Liver (tissue), 8 donors: ENCODE measurements at regions not wholly inside any gene's neighbourhood (a gene's known extent, or its start where the extent isn't known, plus 50 kb on each side); places are given as distances from the start of the nearest gene placed in this dataset.

Experiments
- DNase-seq: peaks from one replicate; pipeline ENCODE4 v3.0.0-alpha.2; 2017; ENCODE audit warnings: low spot score
- H3K27ac ChIP-seq, 2 donors: one replicate each; pipeline ENCODE4 v1.7.0; 2013; ENCODE audit warnings: inconsistent platforms in 2 of 2, low read length in 2 of 2, control low read depth in 1 of 2, low read depth in 1 of 2, mild to moderate bottlenecking in 1 of 2
- H3K27me3 ChIP-seq, 4 donors: one replicate each; pipeline versions ENCODE4 v1.6.1 to v1.7.0; 2013; ENCODE audit warnings: low read length in 3 of 4, inconsistent platforms in 1 of 4, mild to moderate bottlenecking in 1 of 4, moderate library complexity in 1 of 4; ENCODE audit not compliant: control insufficient read depth in 4 of 4, insufficient read depth in 4 of 4
- H3K36me3 ChIP-seq, 4 donors: one replicate each; pipeline versions ENCODE4 v1.6.1 to v1.7.0; 2013; ENCODE audit warnings: low read length in 3 of 4, mild to moderate bottlenecking in 3 of 4, low read depth in 1 of 4, moderate library complexity in 1 of 4; ENCODE audit not compliant: control insufficient read depth in 4 of 4, insufficient read depth in 3 of 4
- H3K4me1 ChIP-seq, 4 donors: one replicate each; pipeline versions ENCODE4 v1.6.1 to v1.7.0; 2013; ENCODE audit warnings: low read length in 3 of 4, mild to moderate bottlenecking in 3 of 4, moderate library complexity in 1 of 4; ENCODE audit not compliant: control insufficient read depth in 4 of 4, insufficient read depth in 4 of 4
- H3K4me3 ChIP-seq, 3 donors: one replicate each; pipeline versions ENCODE4 v1.6.1 to v1.7.0; 2013; ENCODE audit warnings: low read length in 3 of 3, control low read depth in 1 of 3, low read depth in 1 of 3, mild to moderate bottlenecking in 1 of 3
- H3K9ac ChIP-seq, 2 donors: one replicate each; pipeline ENCODE4 v1.7.0; 2013; ENCODE audit warnings: low read length in 2 of 2, mild to moderate bottlenecking in 2 of 2, moderate library complexity in 2 of 2, control low read depth in 1 of 2, low read depth in 1 of 2
- H3K9me3 ChIP-seq, 4 donors: one replicate each; pipeline versions ENCODE4 v1.6.1 to v1.7.0; 2013; ENCODE audit warnings: low read length in 3 of 4; ENCODE audit not compliant: control insufficient read depth in 4 of 4
- EGR1 ChIP-seq, 2 donors: IDR thresholded peaks; 2 replicates each; pipeline ENCODE4 v1.6.1; 2016 to 2018; ENCODE audit warnings: antibody characterized with exemption in 2 of 2, low read depth in 2 of 2
- FOXA1 ChIP-seq: IDR thresholded peaks from 2 replicates; pipeline ENCODE4 v1.6.1; 2016; ENCODE audit warnings: antibody characterized with exemption
- FOXA2 ChIP-seq: IDR thresholded peaks from 2 replicates; pipeline ENCODE4 v1.6.1; 2016; ENCODE audit warnings: antibody characterized with exemption
- GABPA ChIP-seq, 2 donors: IDR thresholded peaks in 1 of 2; conservative IDR thresholded peaks in 1 of 2; 2 replicates each; pipeline ENCODE4 v1.6.1; 2016; ENCODE audit warnings: antibody characterized with exemption in 2 of 2, mild to moderate bottlenecking in 1 of 2, moderate library complexity in 1 of 2
- HNF4A ChIP-seq, 2 donors: conservative IDR thresholded peaks; 2 replicates each; pipeline ENCODE4 v1.6.1; 2016; ENCODE audit warnings: antibody characterized with exemption in 2 of 2, mild to moderate bottlenecking in 2 of 2
- HNF4G ChIP-seq: IDR thresholded peaks from 2 replicates; pipeline ENCODE4 v1.6.1; 2016; ENCODE audit warnings: antibody characterized with exemption
- JUND ChIP-seq, 2 donors: IDR thresholded peaks; 2 replicates each; pipeline ENCODE4 v1.6.1; 2016; ENCODE audit warnings: antibody characterized with exemption in 2 of 2
- NR2F2 ChIP-seq: IDR thresholded peaks from 2 replicates; pipeline ENCODE4 v1.6.1; 2016; ENCODE audit warnings: antibody characterized with exemption
- RXRA ChIP-seq, 2 donors: IDR thresholded peaks; 2 replicates each; pipeline ENCODE4 v1.6.1; 2017 to 2018; ENCODE audit warnings: antibody characterized with exemption in 2 of 2, mild to moderate bottlenecking in 1 of 2
- SP1 ChIP-seq: IDR thresholded peaks from 2 replicates; pipeline ENCODE4 v1.6.1; 2018; ENCODE audit warnings: antibody characterized with exemption, mild to moderate bottlenecking
- TAF1 ChIP-seq: conservative IDR thresholded peaks from 2 replicates; pipeline ENCODE4 v1.6.1; 2016; ENCODE audit warnings: antibody characterized with exemption, mild to moderate bottlenecking
- YY1 ChIP-seq: IDR thresholded peaks from 2 replicates; pipeline ENCODE4 v1.6.1; 2016; ENCODE audit warnings: antibody characterized with exemption, mild to moderate bottlenecking
- WGBS: extraction: QIAGEN DNeasy Blood & Tissue Kit; methylation state at CpG from one replicate; pipeline ENCODE4 v1.1.7; 2013; 5-methylcytosine and 5-hydroxymethylcytosine counted together
- TF ChIP-seq, protein P1 (sequence below): IDR thresholded peaks from 2 replicates; pipeline ENCODE4 v1.6.1; 2016; ENCODE audit warnings: antibody characterized with exemption, mild to moderate bottlenecking
- TF ChIP-seq, protein P2 (sequence below): fragments of 150-350 bp; IDR thresholded peaks from 2 replicates; pipeline ENCODE4 v1.5.1; 2017; ENCODE audit warnings: improper control_type of control experiment, low read depth, low read length; ENCODE audit not compliant: missing input control
- TF ChIP-seq, protein P3 (sequence below): IDR thresholded peaks from 2 replicates; pipeline ENCODE4 v1.6.1; 2016; ENCODE audit warnings: antibody characterized with exemption
- TF ChIP-seq, protein P4 (sequence below): IDR thresholded peaks from 2 replicates; pipeline ENCODE4 v1.6.1; 2016; ENCODE audit warnings: antibody characterized with exemption
- TF ChIP-seq, protein P5 (sequence below): IDR thresholded peaks from 2 replicates; pipeline ENCODE4 v1.6.1; 2016; ENCODE audit warnings: antibody characterized with exemption
- donor health status: healthy.
- donor health status: healthy.
- donor health status: healthy.
- donor health status: healthy.
- donor health status: healthy.

DNA sequence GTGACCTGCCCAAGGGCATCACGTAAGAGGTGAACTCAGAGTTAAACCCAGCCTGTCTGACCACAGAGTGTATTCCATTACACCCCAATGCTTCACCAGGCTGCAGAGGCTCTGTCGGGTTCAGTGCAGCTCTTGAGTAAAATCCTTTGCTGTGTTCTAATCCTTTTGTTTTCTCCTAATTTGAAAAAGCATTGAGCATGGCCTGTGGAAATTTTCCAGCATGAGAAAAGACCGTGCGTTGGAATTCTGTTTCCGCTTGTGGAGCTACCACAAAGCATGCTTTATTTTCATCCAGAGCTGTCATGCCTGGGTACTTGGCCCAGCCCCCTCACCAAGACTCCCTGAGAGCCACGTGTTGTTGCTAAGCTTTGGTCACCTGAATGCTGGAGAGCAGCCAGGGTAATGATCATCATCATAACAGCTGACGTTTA lies 317.6 kb downstream of the PRDM2 start:
- H3K27me3 ChIP-seq = peaks cover 0 to 17% (median 3%) of the 10 kb centered on the region in 4 donors
- no peaks in the 10 kb centered on the region for H3K36me3 ChIP-seq
- H3K9me3 ChIP-seq = peaks cover 0 to 4% (median 0%) of the 10 kb centered on the region in 4 donors
- H3K27ac ChIP-seq = no peak overlapping the region
- TF ChIP-seq GABPA (IDR thresholded peaks at IDR 0.05 in 1 of 2, conservative IDR thresholded peaks at IDR 0.05 in 1 of 2) = no peak
- TF ChIP-seq FOXA2 = no peak
- TF ChIP-seq YY1 = no peak
- no peak for TF ChIP-seq JUND (IDR thresholded peaks at IDR 0.05)
- TF ChIP-seq, protein P1, sequence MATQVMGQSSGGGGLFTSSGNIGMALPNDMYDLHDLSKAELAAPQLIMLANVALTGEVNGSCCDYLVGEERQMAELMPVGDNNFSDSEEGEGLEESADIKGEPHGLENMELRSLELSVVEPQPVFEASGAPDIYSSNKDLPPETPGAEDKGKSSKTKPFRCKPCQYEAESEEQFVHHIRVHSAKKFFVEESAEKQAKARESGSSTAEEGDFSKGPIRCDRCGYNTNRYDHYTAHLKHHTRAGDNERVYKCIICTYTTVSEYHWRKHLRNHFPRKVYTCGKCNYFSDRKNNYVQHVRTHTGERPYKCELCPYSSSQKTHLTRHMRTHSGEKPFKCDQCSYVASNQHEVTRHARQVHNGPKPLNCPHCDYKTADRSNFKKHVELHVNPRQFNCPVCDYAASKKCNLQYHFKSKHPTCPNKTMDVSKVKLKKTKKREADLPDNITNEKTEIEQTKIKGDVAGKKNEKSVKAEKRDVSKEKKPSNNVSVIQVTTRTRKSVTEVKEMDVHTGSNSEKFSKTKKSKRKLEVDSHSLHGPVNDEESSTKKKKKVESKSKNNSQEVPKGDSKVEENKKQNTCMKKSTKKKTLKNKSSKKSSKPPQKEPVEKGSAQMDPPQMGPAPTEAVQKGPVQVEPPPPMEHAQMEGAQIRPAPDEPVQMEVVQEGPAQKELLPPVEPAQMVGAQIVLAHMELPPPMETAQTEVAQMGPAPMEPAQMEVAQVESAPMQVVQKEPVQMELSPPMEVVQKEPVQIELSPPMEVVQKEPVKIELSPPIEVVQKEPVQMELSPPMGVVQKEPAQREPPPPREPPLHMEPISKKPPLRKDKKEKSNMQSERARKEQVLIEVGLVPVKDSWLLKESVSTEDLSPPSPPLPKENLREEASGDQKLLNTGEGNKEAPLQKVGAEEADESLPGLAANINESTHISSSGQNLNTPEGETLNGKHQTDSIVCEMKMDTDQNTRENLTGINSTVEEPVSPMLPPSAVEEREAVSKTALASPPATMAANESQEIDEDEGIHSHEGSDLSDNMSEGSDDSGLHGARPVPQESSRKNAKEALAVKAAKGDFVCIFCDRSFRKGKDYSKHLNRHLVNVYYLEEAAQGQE = no peak
- no peak for TF ChIP-seq HNF4A (conservative IDR thresholded peaks at IDR 0.05)
- TF ChIP-seq NR2F2 = no peak
- TF ChIP-seq FOXA1 = no peak
- TF ChIP-seq TAF1 = no peak
- TF ChIP-seq, protein P2, sequence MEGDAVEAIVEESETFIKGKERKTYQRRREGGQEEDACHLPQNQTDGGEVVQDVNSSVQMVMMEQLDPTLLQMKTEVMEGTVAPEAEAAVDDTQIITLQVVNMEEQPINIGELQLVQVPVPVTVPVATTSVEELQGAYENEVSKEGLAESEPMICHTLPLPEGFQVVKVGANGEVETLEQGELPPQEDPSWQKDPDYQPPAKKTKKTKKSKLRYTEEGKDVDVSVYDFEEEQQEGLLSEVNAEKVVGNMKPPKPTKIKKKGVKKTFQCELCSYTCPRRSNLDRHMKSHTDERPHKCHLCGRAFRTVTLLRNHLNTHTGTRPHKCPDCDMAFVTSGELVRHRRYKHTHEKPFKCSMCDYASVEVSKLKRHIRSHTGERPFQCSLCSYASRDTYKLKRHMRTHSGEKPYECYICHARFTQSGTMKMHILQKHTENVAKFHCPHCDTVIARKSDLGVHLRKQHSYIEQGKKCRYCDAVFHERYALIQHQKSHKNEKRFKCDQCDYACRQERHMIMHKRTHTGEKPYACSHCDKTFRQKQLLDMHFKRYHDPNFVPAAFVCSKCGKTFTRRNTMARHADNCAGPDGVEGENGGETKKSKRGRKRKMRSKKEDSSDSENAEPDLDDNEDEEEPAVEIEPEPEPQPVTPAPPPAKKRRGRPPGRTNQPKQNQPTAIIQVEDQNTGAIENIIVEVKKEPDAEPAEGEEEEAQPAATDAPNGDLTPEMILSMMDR = no peak
- no peak for TF ChIP-seq EGR1 (IDR thresholded peaks at IDR 0.05; ENCODE audit: low read depth in 2 of 2)
- TF ChIP-seq, protein P3, sequence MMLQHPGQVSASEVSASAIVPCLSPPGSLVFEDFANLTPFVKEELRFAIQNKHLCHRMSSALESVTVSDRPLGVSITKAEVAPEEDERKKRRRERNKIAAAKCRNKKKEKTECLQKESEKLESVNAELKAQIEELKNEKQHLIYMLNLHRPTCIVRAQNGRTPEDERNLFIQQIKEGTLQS = no peak
- TF ChIP-seq, protein P4, sequence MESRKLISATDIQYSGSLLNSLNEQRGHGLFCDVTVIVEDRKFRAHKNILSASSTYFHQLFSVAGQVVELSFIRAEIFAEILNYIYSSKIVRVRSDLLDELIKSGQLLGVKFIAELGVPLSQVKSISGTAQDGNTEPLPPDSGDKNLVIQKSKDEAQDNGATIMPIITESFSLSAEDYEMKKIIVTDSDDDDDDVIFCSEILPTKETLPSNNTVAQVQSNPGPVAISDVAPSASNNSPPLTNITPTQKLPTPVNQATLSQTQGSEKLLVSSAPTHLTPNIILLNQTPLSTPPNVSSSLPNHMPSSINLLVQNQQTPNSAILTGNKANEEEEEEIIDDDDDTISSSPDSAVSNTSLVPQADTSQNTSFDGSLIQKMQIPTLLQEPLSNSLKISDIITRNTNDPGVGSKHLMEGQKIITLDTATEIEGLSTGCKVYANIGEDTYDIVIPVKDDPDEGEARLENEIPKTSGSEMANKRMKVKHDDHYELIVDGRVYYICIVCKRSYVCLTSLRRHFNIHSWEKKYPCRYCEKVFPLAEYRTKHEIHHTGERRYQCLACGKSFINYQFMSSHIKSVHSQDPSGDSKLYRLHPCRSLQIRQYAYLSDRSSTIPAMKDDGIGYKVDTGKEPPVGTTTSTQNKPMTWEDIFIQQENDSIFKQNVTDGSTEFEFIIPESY = no peak
- TF ChIP-seq, protein P5, sequence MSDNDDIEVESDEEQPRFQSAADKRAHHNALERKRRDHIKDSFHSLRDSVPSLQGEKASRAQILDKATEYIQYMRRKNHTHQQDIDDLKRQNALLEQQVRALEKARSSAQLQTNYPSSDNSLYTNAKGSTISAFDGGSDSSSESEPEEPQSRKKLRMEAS = no peak
- H3K4me1 ChIP-seq = no peaks in the 10 kb centered on the region
- WGBS = 53% methylated on average over 7 of the region's 7 CpGs
- no peak overlapping the region for H3K9ac ChIP-seq
- no peak overlapping the region for H3K4me3 ChIP-seq
- DNase-seq = no peak

DNA sequence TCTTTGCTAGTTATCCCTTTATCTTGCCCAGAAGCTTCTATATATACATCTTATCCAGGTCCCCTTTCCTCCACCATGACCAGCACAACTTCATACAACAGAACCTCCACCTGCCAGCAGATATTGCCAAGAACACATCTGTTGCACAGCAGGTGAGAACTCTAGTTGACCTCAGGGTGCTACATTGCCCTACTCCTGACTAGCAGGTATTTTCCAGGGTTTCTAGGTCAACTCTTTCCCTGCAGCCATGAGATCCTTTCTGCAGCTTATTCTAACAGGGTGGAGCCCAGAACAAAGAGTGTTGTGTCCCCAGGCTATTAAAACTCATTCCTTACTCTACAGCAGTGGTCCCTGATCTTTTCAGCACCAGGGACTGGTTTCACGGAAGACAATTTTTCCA lies 319.5 kb downstream of the PRDM2 start:
- TF ChIP-seq, protein P4 = no peak
- TF ChIP-seq FOXA2 (no peak), SP1 (no peak), NR2F2 (no peak), YY1 (no peak), HNF4A (conservative IDR thresholded peaks at IDR 0.05) (no peak), HNF4G (no peak), RXRA (IDR thresholded peaks at IDR 0.05) (no peak), TAF1 (no peak), GABPA (IDR thresholded peaks at IDR 0.05 in 1 of 2, conservative IDR thresholded peaks at IDR 0.05 in 1 of 2) (no peak)
- TF ChIP-seq, protein P5 = no peak
- TF ChIP-seq, protein P1 = no peak
- Histone ChIP-seq H3K27ac (no peak overlapping the region), H3K4me1 (no peaks in the 10 kb centered on the region), H3K27me3 (peaks cover 0 to 22% (median 3%) of the 10 kb centered on the region in 4 donors), H3K9me3 (peaks cover 0 to 4% (median 0%) of the 10 kb centered on the region in 4 donors), H3K9ac (no peak overlapping the region), H3K4me3 (no peak overlapping the region), H3K36me3 (no peaks in the 10 kb centered on the region)
- no peak for DNase-seq
- WGBS = 87% methylated on average over 1 of the region's 1 CpG
